Left cardiac atrium (tissue), 4 donors: ENCODE measurements at regions not wholly inside any gene's neighbourhood (a gene's known extent, or its start where the extent isn't known, plus 50 kb on each side); places are given as distances from the start of the nearest gene placed in this dataset.
"Not testable (repeated sequence)": the region's sequence is repeated elsewhere in the genome, so short reads cannot be mapped to it uniquely, and the experiment has no call there.

Experiments
- ATAC-seq, 2 donors: fragments of 200-7000 bp; cut with Tn5 transposase; one replicate each; pipeline ENCODE4 v1.9.1; 2020; ENCODE audit warnings: mild to moderate bottlenecking in 2 of 2, moderate library complexity in 2 of 2
- DNase-seq: peaks from one replicate; pipeline ENCODE4 v3.0.0-alpha.2; 2020
- intact Hi-C, 2 donors: fragments of 100-400 bp; cut with DNase I; formaldehyde crosslinking; loops; one replicate each; pipeline versions ENCODE4 v1.14.1 to v1.15.1; 2022 to 2023
- donor health status: DM: no; HTN: yes; CAD: no.
- donor health status: DM: no; HTN: yes; CAD: no; lungs with severe emphysema.
- donor health status: DM: yes; HTN: yes; CAD: no.
- donor health status: Dilated cardiomyopathy.

DNA sequence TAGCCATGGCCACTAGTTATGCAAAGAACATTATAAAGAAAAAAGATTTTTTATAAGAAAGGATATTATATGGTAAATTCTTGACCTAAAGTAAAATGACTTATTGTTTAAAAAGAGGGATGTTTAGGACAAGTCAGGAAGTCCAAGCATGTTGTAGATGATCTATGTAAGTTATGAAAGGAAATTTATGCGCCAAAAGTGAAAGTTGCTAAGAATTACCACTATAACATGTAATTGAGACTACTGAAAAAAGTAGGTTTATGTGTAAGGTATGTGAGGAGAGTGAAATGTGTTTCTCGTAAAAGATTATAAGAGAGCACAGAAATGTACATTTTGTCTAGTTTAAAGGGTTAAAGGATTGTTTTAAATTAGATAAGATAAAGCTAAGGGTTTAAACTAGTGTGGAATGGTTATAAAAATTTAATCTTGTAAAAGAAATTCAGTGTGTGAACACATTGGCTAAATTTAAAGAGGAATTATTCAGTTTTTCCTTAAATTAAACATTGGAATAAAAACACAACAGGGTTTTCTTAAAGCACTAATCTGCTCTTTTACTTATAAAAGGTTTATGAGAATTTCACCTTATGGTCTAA lies 1100.4 kb upstream of the EDIL3 start:
- DNase-seq (no peak), ATAC-seq (no peak)
- intact Hi-C loops, result no loop called here

DNA sequence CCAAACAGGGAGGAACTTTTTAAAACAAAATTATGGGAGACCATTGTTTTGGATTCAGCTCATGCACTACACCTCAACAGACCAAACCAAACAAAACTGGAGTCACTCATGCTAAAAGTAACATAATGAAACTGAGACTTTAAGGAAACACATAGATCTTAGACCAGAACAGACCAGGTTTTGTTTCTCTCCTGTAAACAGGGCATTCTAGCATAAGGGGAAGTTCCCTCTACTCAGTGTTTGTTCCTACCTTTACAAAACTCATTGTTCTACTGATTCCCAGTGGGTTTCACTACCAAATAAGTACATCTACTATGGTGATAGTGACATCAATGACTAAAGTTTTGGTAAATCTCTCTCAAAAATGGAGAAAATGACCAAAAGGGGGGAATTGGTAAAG lies 1103.6 kb upstream of the EDIL3 start:
- DNase-seq, result no peak
- intact Hi-C loops, result no loop called here
- no peak for ATAC-seq

DNA sequence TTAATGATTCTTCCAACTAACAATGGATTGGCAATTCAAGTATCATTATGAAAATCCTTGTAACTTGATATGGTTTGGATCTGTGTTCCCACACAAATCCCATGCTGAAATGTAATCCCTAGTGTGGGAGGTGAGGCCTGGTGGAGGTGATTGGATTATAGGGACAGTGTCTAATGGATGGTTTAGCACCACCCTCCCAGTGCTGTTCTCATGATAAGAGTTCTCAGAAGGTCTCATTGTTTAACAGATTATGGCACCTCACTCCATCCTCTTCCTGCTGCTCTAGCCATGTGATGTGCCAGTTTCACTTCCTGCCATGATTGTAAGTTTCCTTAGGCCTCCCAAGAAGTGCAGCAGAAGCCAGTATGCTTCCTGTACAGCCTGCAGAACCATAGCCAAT lies 1116.2 kb upstream of the EDIL3 start:
- DNase-seq (no peak), ATAC-seq (no peak)
- intact Hi-C loops, result no loop called here

DNA sequence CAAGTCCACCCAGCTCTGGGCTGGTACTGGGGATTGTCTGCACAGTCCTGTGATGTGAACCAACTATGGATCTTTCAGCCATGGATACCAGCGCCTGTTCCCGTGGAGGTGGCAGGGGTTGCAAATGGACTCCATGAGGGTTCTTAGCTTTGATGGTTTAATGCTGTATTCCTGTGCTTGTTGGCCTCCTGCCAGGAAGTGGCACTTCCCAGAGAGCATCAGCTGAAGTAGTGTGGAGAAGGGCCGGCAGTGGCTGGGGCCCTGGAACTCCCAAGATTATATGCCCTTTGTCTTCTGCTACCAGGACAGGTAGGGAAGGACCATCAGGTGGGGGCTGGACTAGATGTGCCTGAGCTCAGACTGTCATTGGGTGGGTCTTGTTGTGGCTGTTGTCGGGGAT lies 1104.8 kb upstream of the COX7C start:
- ATAC-seq (no peak), DNase-seq (no peak)
- intact Hi-C loops, result no loop called here

DNA sequence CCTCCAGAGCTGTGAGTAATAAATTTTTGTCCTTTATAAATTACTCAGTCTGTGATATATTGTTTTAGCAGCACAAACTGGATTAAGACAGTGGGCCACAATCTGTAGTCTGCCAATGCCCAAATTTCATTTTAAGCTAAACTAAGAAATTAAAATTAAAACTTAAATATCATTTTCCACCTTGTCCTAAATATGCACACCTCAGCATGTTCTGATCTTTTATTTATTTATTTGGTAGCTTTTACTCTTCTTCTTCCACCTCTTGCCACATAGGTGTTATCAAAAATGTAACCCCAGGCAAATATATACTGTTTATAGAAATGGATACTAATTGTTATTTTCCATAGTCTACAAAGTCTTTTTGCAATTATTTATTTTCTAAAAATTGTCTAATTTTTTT lies 1102.2 kb upstream of the COX7C start:
- DNase-seq, result no peak
- intact Hi-C loops, result no loop called here
- no peak for ATAC-seq

DNA sequence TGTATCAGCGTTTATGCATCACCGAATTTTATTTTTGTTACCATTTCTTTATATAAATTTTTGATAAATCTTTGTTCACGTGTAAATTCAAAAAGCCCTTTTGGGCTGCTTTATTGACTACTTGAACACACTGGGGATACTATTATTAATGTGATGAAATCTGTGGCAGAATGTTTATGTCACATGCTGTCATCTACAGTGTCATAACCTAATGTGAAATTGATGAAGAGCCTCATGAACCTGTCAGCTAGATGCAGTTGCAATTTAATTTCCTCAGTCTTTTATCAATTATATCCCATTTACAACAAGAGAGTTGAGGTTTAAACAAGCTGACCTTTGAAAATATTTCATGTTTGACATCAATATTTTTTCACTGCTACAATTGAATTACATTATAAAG lies 1100.4 kb upstream of the COX7C start:
- DNase-seq (no peak), ATAC-seq (no peak)
- intact Hi-C loops, result no loop called here

DNA sequence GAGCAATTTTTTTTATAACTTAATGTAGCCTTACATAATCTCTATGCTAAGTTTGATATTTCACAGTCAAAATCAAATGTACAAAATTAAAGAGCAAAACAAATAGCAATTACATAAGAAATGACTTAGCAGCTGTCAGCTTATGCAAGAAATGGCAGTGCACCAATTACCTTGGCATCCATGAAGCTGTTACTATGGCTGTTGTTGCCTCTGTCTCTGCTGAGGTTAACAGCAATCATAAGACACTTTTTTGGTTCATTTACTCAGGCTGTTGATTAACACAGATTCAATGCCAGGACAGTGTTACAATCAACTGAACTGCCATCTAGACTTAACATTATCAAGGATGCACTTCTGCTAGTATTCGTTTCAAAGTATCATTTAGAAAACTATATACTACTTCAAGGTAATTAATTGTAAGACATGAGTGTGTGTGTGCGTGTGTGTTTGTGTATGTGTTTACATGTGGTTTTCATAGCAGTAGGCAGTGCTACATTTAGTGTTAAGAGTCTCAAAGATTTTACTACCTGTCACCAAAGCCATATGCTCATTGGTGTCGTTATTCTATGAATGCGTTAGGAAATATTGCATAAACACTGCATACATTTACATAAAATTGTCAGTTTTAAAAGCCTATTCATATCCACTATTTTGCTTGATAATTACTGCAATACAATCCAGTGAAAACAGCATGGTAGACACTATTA lies 1084.2 kb upstream of the COX7C start:
- ATAC-seq (no peak), DNase-seq (no peak)
- intact Hi-C loops, result no loop called here

DNA sequence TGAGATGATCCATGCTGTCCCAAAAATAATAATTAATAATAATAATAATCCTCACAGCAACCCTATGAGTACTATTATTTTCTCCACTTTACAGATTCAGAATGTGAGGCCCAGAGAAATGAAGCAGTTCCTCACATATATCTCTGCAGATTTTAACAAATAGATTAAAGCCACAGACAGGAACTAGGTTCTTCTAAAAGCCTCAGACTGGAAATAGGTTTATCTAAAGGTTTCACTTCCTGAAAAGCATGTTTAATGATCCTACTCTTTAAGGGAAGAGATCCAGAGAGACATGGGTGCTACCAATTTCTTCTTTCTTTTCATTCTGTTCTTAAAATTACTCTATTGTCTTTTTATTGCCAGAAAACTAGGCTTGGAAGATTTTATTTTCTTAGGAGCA lies 1079.4 kb upstream of the COX7C start:
- ATAC-seq (no peak), DNase-seq (no peak)
- intact Hi-C loops, result no loop called here

DNA sequence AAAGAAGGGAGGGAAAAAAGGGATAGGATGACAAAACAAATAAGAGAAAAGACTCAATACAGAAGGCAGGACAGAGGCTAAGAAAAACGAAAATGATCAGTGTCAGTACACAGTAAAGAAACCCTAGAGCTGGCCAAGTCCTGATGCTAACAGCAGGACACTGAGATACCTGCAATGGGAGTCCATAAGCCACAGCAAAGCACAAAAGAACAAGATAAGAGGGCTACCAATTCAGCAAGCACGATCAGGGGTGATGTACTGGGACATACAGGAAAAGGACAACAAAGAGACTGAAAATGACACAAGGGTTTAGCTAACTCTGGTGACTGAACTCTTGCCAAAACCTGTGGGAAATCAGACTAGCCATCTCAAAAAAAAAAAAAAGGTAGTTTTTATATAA lies 1072.6 kb upstream of the COX7C start:
- ATAC-seq, result no peak
- intact Hi-C loops, result no loop called here
- DNase-seq, result no peak

DNA sequence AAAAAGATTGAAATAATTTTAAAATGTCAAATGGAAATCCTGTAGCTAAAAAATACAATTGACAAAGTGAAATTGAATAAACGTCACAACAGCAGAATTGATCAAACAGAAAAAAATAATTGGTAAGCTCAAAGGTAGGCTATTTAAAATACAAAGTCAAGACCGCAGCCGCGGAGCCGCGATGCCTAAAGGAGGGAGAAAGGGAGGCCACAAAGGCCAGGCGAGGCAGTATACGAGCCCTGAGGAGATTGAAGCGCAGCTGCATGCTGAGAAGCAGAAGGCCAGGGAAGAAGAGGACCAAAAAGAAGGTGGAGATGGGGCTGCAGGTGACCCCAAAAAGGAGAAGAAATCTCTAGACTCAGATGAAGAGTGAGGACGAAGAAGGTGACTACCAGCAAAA lies 1068.5 kb upstream of the COX7C start:
- intact Hi-C loops, result no loop called here
- no peak for ATAC-seq
- DNase-seq, result no peak

DNA sequence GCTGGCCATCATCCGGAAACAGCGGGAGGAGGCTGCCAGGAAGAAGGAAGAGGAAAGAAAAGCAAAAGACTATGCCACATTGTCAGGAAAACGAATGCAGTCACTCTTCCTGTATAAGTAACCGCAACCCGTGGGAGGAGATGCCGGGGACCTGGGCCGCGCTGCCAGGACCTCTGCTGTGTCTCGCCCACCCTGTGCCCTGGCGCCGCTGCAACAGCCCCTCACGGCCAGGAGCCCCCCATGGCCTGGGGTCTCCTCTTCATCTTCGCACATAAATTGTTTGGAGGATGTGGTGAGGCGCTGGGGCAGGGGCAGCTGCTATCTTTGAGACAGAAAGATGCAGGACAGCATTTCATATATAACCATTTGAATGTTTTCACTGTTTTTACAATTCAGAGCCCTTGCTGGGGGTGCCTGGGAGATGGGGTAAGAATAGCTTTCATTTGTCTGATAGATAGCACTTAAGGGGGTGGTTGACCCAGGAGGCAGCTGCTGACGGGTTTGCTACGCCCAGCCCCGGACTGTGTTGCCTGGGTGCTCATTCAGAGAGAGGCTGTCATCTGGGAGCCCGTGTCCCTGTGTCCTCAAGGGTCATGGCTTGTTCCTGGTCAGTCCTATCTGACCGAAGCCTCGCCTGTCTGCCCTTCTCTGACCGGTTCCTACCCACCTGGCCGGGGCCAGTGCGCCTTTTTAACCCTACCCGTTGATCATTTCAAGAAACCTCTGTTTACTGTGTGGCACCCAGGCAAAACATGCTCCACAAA lies 1067.7 kb upstream of the COX7C start:
- no peak for DNase-seq
- intact Hi-C loops, result no loop called here
- ATAC-seq, result no peak

DNA sequence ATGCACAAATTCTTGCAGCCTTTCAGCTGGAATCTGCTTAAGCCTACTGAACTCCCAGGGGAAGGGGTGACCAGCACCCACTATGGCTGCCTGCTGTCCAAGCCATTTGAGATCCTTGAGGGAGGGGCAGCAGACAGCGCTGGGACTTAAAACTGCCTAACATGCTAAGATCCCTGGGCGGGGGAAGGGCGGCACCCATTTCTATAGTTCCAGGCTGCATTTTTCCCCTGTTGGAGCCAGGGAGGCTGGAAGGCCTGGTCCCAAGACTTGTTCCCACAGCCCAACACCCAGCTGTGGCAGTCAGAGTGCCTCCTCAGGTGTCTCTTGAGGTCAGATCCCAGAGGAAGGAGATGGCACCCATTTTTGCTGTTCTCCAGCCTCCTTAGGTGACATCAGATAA lies 1061.3 kb upstream of the COX7C start:
- intact Hi-C loops, result no loop called here
- DNase-seq, result no peak
- ATAC-seq, result no peak

DNA sequence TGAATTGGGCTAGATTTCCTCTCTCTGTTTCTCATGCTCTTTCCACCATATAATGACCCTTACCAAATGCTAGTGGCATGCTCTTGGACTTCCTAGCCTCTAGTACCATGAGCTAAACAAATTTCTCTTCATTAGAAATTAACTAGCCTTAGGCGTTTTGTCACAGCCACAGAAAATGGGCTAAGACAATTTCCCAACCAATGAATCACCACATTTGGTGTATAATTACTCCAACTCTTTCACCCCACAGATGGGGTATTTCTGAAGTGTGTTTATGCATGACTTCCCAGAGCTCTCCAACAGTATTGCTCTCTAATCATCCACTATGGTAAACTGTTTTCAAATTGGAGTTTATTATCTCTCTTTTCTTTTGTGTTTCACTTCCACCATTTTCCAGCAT lies 1041.1 kb upstream of the COX7C start:
- DNase-seq, result no peak
- intact Hi-C loops, result no loop called here
- no peak for ATAC-seq

DNA sequence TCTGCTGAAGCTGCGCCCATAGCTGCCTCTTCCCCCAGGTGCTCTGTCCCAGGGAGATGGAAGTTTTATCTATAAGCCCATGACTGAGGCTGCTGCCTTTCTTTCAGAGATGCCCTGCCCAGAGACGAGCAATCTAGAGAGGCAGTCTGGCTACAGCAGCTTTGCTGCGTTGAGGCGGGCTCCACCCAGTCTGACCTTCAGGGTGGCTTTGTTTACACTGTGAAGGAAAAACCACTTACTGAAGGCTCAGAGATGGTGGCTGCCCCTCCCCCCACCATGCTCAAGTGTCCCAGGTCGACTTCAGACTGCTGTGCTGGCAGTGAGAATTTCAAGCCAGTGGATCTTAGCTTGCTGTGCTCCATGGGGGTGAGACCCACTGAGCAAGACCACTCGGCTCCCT lies 1029.9 kb upstream of the COX7C start:
- not testable (repeated sequence) for DNase-seq

DNA sequence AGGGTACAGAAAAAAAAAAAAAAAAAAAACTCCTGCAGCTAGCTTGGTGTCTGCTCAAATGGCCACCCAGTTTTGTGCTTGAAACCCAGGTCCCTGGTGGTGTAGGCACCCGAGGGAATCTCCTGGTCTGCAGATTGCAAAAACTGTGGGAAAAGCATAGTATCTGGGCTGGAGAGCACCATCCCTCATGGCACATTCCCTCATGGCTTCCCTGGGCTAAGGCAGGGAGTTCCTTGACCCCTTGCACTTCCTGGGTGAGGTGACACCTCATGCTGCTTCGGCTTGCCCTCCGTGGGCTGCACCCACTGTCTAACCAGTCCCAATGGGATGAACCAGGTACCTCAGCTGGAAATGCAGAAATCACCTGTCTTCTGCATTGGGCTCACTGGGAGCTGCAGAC lies 1029.5 kb upstream of the COX7C start:
- DNase-seq, intact Hi-C loops, ATAC-seq: not testable (repeated sequence)

More for the DNA sequence above, 1029.9 kb upstream of the COX7C start:
- intact Hi-C loops, ATAC-seq: not testable (repeated sequence)

DNA sequence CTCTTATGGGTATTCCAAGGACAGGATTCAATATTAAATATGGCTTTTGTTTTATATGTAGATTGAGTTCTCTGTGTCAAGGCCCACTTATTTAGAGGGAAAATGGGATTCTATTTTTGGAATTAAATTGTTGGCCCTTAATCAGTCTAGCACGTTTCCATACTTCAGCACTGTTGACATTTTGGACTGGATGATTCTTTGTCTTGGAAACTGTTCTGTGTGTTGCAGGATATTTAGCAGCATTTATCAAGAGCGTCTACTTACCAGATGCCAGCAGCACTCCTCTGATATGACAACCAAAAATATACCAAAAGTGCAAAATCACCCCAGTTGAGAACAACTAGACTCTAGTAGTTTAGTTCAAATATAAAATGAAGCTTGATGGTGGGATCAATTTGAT lies 1027.0 kb upstream of the COX7C start:
- intact Hi-C loops, result no loop called here
- ATAC-seq (peak; percentile 23 to 81), DNase-seq (no peak)

DNA sequence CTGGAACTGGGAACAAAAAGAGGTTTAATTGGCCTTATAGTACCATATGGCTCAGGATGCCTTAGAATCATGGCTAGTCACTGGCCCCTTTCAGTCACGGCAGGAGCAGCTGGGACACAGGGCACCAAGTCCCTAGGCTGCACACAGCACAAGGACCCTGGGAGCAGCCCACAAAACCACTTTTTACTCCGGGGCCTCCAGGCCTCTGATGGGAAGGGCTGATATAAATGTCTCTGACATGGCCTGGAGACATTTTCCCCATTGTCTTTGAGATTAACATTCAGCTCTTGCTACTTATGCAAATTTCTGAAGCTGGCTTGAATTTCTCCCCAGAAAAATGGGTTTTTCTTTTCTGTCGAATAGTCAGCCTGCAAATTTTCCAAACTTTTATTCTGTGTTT lies 1026.4 kb upstream of the COX7C start:
- intact Hi-C loops, result no loop called here
- no peak for DNase-seq

DNA sequence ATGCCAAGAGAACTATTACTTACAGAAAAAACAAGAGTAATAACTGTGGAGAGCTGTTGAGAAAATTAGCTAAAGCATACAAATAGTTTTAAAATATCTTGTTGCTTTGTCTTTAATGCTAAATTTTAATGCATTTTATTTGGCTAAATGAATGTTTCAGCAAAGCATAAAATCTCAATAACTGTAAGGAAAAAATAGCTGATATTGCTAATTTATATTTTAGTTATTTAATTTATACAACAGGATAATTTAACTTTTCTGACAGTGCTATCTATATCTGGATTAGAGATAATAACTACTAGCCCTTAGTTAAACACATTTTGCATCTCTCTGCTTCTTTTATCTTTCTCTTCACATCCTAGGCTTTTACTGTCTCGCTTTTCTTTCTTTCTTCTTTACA lies 1014.9 kb upstream of the COX7C start:
- intact Hi-C loops, result no loop called here
- no peak for DNase-seq
- ATAC-seq, result no peak

More for the DNA sequence above, 1026.4 kb upstream of the COX7C start:
- no peak for ATAC-seq

DNA sequence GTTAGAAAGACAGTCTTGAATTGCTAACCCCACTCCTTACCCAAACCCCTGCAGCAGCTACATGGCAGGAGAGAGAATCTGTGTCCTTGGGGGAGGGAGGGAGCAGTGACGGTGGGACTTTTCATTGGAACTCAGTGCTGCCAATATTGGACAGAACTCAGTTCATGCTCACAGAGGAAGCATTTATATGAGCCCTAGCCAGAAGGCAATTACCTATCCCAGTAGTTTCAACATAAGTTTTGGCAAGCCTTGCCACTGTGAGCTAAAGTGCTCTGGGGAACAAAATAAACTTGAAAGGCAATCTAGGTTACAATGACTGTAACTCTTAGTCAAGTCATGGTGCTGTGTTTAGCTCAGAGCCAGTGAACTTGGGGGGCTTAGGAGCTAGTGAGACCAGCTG lies 1013.4 kb upstream of the COX7C start:
- ATAC-seq (peak in 1 of 2 donors; percentile 53), DNase-seq (no peak)
- intact Hi-C loops, result no loop called here

DNA sequence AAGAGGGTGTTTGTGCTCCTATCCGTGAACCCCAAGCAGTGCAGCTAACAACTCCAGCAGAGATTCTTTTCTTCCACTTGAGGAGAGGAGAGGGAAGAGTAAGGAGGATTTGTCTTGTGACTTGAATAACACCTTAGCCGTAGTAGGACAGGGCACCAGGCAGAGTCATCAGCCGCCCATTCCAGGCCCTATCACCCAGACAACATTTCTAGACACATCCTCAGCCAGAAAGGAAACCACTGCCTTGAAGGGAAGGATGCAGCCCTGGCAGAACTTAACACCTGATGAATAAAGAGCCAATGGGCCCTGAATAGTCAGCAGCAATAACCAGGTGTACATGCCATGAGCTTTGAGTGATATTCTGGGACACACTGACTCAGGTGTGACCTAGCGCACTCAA lies 1013.0 kb upstream of the COX7C start:
- DNase-seq (no peak), ATAC-seq (no peak)
- intact Hi-C loops, result no loop called here

DNA sequence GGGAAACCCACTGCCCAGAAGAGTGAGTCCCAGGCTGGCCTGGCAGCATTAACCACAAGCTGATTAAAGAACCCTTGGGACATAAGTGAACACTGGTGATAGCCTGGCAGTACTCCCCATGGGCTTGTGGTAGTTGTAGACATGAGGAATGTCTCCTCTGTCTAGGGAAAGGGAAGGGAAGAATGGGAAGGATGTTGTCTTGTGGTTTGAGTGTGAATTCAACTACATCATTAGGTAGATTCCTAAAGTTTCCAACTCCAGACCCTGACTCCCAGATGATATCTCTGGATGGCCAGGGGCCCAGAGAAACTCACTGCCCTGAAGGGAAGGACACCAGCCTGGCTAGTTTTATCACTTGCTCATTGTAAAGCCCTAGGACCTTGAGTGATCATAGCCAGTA lies 1012.4 kb upstream of the COX7C start:
- ATAC-seq (no peak), DNase-seq (no peak)
- intact Hi-C loops, result no loop called here
